ENCODE measurements at regions not wholly inside any gene's neighbourhood (a gene's known extent, or its start where the extent isn't known, plus 50 kb on each side); places are given as distances from the start of the nearest gene placed in this dataset.

GRCh38 chr22:47232753-47233152, 470.3 kb downstream of the TBC1D22A start:
- Histone ChIP-seq H3K36me3 (ENCODE audit: control insufficient read depth in 1 of 2, insufficient read depth in 2 of 2, low read length in 2 of 2) (no peaks in the 10 kb centered on the region), H3K79me2 (ENCODE audit: insufficient read depth, low read length) (no peaks in the 10 kb centered on the region), H2AFZ (ENCODE audit: low read depth, low read length, poor library complexity, severe bottlenecking) (no peak overlapping the region), H3K27ac (ENCODE audit: low read depth, low read length) (no peak overlapping the region), H3K27me3 (ENCODE audit: insufficient read depth, low read length) (no peaks in the 10 kb centered on the region; the same call in 1 of the 2 replicates), H4K20me1 (ENCODE audit: insufficient read depth) (no peaks in the 10 kb centered on the region), H3K4me3 (replicated peaks in 1 of 2; ENCODE audit: low read depth in 1 of 2, low read length in 2 of 2) (no peak overlapping the region), H3K9ac (ENCODE audit: low read length) (no peak overlapping the region), H3K4me2 (ENCODE audit: low read length) (no peak overlapping the region), H3K4me1 (ENCODE audit: control insufficient read depth in 1 of 2, insufficient read depth in 2 of 2, low read length in 2 of 2) (no peaks in the 10 kb centered on the region), H3K9me2 (ENCODE audit: insufficient read depth) (no peaks in the 10 kb centered on the region), H3K9me3 (ENCODE audit: control insufficient read depth in 1 of 2, insufficient read depth in 1 of 2, low read depth in 1 of 2, low read length in 2 of 2) (peaks cover 0 to 6% of the 10 kb centered on the region in 2 experiments; a peak in 2 of 4 replicates)
- intact Hi-C loops (cut with micrococcal nuclease): no loop called here
- RAD21 ChIA-PET (ENCODE audit: low non-redundant PET in 1 of 2, low total read pairs in 2 of 2, uncharacterized antibody in 2 of 2, unreplicated experiment in 2 of 2): no interaction called here
- DNase-seq (ENCODE audit: low read depth, low spot score) (no peak), ATAC-seq (no peak)
- no TSS peak for BruUV-seq (replicated peaks)
- POLR2A ChIA-PET: no interaction called here
- TF ChIP-seq EGR1 (IDR thresholded peaks at IDR 0.05; ENCODE audit: low read depth) (no peak), SIN3A (IDR thresholded peaks at IDR 0.05; ENCODE audit: low read depth) (no peak), MAX (IDR thresholded peaks at IDR 0.05) (no peak), REST (IDR thresholded peaks at IDR 0.05; ENCODE audit: low read depth) (no peak), CTCF (IDR thresholded peaks at IDR 0.05 in 2 of 3, conservative IDR thresholded peaks at IDR 0.05 in 1 of 3; ENCODE audit: borderline replicate concordance in 1 of 3, insufficient read depth in 1 of 3, low read depth in 2 of 3, low read length in 2 of 3) (no peak)
- CTCF ChIA-PET: no interaction called here
